ENCODE measurements at regions not wholly inside any gene's neighbourhood (a gene's known extent, or its start where the extent isn't known, plus 50 kb on each side); places are given as distances from the start of the nearest gene placed in this dataset.

DNA sequence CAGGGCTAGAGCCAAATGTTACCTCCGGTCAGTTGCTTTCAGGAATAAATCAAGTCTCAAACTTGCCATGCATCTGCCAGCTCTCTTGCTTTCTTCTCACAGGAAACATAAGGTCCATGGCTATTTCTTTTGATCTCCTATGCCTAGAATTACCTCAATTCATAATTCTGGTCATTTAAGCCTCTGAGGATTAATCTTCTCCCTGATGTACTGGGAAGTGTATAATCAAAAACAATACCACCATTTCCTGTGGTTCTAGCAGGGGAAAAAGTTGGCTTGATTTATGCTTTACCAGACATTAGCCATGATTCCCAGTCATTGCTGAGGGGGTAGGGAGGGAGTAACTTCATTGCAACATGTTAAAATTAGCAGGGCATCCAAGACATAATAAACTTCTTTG is 268.7 kb upstream of the EMCN start:
- no peak overlapping the region for H2AFZ ChIP-seq (ENCODE audit: low read depth)
- POLR2A ChIA-PET = no interaction called here

DNA sequence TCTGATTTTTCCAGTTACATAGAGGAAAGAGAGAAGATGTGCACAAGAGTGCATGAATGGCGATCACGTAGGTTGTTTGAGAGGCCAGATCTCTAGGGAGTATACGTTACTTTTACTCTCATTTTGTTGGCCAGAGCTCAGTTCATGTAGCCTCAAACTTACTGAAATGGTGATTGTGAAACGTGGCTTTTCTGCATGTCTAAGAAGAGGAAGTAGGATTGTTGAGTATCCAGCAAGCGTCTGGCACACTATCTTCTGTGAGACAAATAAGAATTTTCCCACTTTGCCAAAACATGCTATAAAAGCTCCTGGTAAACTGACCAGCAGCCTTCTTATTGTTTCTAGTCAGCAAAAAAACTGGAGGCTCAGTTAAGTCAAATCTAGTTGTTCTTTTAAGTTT is 264.5 kb upstream of the EMCN start:
- POLR2A ChIA-PET = no interaction called here
- Histone ChIP-seq H3K9me2 (no peaks in the 10 kb centered on the region), H3F3A (replicated peaks; ENCODE audit: insufficient read depth) (no peaks in the 10 kb centered on the region), H3K4me2 (no peak overlapping the region), H3K9me3 (no peaks in the 10 kb centered on the region), H3K9ac (no peak overlapping the region), H3K79me2 (ENCODE audit: insufficient read depth) (no peaks in the 10 kb centered on the region), H4K20me1 (ENCODE audit: insufficient read depth) (no peaks in the 10 kb centered on the region), H3K4me3 (ENCODE audit: low read depth in 2 of 2, low read length in 1 of 2) (no peak overlapping the region), H3K36me3 (replicated peaks in 1 of 2; ENCODE audit: control insufficient read depth in 1 of 2, insufficient read depth in 2 of 2, low read length in 1 of 2) (no peaks in the 10 kb centered on the region), H2AFZ (ENCODE audit: low read depth) (no peak overlapping the region), H3K27me3 (ENCODE audit: insufficient read depth) (no peaks in the 10 kb centered on the region), H3K27ac (ENCODE audit: low read depth in 2 of 2, low read length in 1 of 2) (no peak overlapping the region), H3K4me1 (ENCODE audit: control insufficient read depth in 1 of 2, insufficient read depth in 2 of 2, low read depth in 1 of 2, low read length in 1 of 2) (no peaks in the 10 kb centered on the region; a peak in 1 of 4 replicates)
- TF ChIP-seq TAF1 (IDR thresholded peaks at IDR 0.05; ENCODE audit: borderline replicate concordance, low read depth, low read length) = no peak
- no peak for TF ChIP-seq MXI1 (IDR thresholded peaks at IDR 0.05; ENCODE audit: low read depth, low read length)
- no peak for TF ChIP-seq RFX5 (IDR thresholded peaks at IDR 0.05; ENCODE audit: low read length)
- TF ChIP-seq POLR2AphosphoS5 (IDR thresholded peaks at IDR 0.05; ENCODE audit: low read depth, low read length) = no peak
- TF ChIP-seq, protein P1, sequence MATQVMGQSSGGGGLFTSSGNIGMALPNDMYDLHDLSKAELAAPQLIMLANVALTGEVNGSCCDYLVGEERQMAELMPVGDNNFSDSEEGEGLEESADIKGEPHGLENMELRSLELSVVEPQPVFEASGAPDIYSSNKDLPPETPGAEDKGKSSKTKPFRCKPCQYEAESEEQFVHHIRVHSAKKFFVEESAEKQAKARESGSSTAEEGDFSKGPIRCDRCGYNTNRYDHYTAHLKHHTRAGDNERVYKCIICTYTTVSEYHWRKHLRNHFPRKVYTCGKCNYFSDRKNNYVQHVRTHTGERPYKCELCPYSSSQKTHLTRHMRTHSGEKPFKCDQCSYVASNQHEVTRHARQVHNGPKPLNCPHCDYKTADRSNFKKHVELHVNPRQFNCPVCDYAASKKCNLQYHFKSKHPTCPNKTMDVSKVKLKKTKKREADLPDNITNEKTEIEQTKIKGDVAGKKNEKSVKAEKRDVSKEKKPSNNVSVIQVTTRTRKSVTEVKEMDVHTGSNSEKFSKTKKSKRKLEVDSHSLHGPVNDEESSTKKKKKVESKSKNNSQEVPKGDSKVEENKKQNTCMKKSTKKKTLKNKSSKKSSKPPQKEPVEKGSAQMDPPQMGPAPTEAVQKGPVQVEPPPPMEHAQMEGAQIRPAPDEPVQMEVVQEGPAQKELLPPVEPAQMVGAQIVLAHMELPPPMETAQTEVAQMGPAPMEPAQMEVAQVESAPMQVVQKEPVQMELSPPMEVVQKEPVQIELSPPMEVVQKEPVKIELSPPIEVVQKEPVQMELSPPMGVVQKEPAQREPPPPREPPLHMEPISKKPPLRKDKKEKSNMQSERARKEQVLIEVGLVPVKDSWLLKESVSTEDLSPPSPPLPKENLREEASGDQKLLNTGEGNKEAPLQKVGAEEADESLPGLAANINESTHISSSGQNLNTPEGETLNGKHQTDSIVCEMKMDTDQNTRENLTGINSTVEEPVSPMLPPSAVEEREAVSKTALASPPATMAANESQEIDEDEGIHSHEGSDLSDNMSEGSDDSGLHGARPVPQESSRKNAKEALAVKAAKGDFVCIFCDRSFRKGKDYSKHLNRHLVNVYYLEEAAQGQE (IDR thresholded peaks at IDR 0.05; ENCODE audit: low read depth, low read length) = no peak
- no peak for TF ChIP-seq NRF1 (IDR thresholded peaks at IDR 0.05; ENCODE audit: low read depth, low read length)
- TF ChIP-seq, protein P2, sequence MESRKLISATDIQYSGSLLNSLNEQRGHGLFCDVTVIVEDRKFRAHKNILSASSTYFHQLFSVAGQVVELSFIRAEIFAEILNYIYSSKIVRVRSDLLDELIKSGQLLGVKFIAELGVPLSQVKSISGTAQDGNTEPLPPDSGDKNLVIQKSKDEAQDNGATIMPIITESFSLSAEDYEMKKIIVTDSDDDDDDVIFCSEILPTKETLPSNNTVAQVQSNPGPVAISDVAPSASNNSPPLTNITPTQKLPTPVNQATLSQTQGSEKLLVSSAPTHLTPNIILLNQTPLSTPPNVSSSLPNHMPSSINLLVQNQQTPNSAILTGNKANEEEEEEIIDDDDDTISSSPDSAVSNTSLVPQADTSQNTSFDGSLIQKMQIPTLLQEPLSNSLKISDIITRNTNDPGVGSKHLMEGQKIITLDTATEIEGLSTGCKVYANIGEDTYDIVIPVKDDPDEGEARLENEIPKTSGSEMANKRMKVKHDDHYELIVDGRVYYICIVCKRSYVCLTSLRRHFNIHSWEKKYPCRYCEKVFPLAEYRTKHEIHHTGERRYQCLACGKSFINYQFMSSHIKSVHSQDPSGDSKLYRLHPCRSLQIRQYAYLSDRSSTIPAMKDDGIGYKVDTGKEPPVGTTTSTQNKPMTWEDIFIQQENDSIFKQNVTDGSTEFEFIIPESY (IDR thresholded peaks at IDR 0.05; ENCODE audit: borderline replicate concordance, low read depth) = no peak
- no peak for TF ChIP-seq RXRA (IDR thresholded peaks at IDR 0.05; ENCODE audit: borderline replicate concordance, low read depth)
- TF ChIP-seq, protein P3, sequence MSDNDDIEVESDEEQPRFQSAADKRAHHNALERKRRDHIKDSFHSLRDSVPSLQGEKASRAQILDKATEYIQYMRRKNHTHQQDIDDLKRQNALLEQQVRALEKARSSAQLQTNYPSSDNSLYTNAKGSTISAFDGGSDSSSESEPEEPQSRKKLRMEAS (IDR thresholded peaks at IDR 0.05; ENCODE audit: low read depth) = no peak
- 59% methylated on average over 5 of the region's 5 CpGs for WGBS (ENCODE audit: low lambda C conversion rate)
- CTCF ChIA-PET = no interaction called here
- DNase-seq = no peak

More for the DNA sequence above, 268.7 kb upstream of the EMCN start:
- H3K9me2 ChIP-seq = no peaks in the 10 kb centered on the region
- H3K9ac ChIP-seq = no peak overlapping the region
- no peaks in the 10 kb centered on the region for H3F3A ChIP-seq (replicated peaks; ENCODE audit: insufficient read depth)
- no peak overlapping the region for H3K4me3 ChIP-seq (ENCODE audit: low read depth in 2 of 2, low read length in 1 of 2)
- no peak overlapping the region for H3K27ac ChIP-seq (ENCODE audit: low read depth in 2 of 2, low read length in 1 of 2)
- no peaks in the 10 kb centered on the region for H3K27me3 ChIP-seq (ENCODE audit: insufficient read depth)
- no peaks in the 10 kb centered on the region for H3K79me2 ChIP-seq (ENCODE audit: insufficient read depth)
- no peaks in the 10 kb centered on the region for H4K20me1 ChIP-seq (ENCODE audit: insufficient read depth)
- no peaks in the 10 kb centered on the region for H3K36me3 ChIP-seq (replicated peaks in 1 of 2; ENCODE audit: control insufficient read depth in 1 of 2, insufficient read depth in 2 of 2, low read length in 1 of 2)
- H3K4me1 ChIP-seq (ENCODE audit: control insufficient read depth in 1 of 2, insufficient read depth in 2 of 2, low read depth in 1 of 2, low read length in 1 of 2) = no peaks in the 10 kb centered on the region; a peak in 1 of 4 replicates
- CTCF ChIA-PET = no interaction called here
- 92% methylated on average over 1 of the region's 1 CpG for WGBS (ENCODE audit: low lambda C conversion rate)
- H3K4me2 ChIP-seq = no peak overlapping the region
- TF ChIP-seq, protein P1 (IDR thresholded peaks at IDR 0.05; ENCODE audit: low read depth, low read length) = no peak
- no peak for TF ChIP-seq POLR2AphosphoS5 (IDR thresholded peaks at IDR 0.05; ENCODE audit: low read depth, low read length)
- no peak for TF ChIP-seq TEAD4 (IDR thresholded peaks at IDR 0.05; ENCODE audit: borderline replicate concordance, insufficient read depth)
- no peak for TF ChIP-seq RCOR1 (IDR thresholded peaks at IDR 0.05; ENCODE audit: low read length)
- TF ChIP-seq MXI1 (IDR thresholded peaks at IDR 0.05; ENCODE audit: low read depth, low read length) = no peak
- TF ChIP-seq TCF12 (IDR thresholded peaks at IDR 0.05) = no peak
- no peak for TF ChIP-seq NFIC (IDR thresholded peaks at IDR 0.05; ENCODE audit: borderline replicate concordance)
- TF ChIP-seq EP300 (IDR thresholded peaks at IDR 0.05; ENCODE audit: borderline replicate concordance in 1 of 2, low read depth in 1 of 2, low read length in 1 of 2) = no peak
- DNase-seq = no peak
- H3K9me3 ChIP-seq = no peaks in the 10 kb centered on the region

All from SK-N-SH (cell line).